ENCODE measurements at regions not wholly inside any gene's neighbourhood (a gene's known extent, or its start where the extent isn't known, plus 50 kb on each side); places are given as distances from the start of the nearest gene placed in this dataset.

GRCh38 chr5:120084543-120084870 lies 379.6 kb upstream of the PRR16 start:
- no peak for DNase-seq (ENCODE audit: low read depth)
- H3K4me3 ChIP-seq (ENCODE audit: low read depth, low read length), result no peak overlapping the region
- no peak for TF ChIP-seq POLR2A (IDR thresholded peaks at IDR 0.05; ENCODE audit: extremely low read depth, insufficient read length)
- no peak for TF ChIP-seq MYC (IDR thresholded peaks at IDR 0.05; ENCODE audit: low read depth, low read length)
- TF ChIP-seq MAX (IDR thresholded peaks at IDR 0.05; ENCODE audit: low read depth, low read length), result no peak
- TF ChIP-seq CTCF (IDR thresholded peaks at IDR 0.05; ENCODE audit: low read depth, low read length), result no peak

- H3K4me3 ChIP-seq (ENCODE audit: low read depth, low read length), result no peak overlapping the region
- no peak for DNase-seq (ENCODE audit: low read depth)
- TF ChIP-seq MAX (IDR thresholded peaks at IDR 0.05; ENCODE audit: low read depth, low read length), result no peak
- no peak for TF ChIP-seq MYC (IDR thresholded peaks at IDR 0.05; ENCODE audit: low read depth, low read length)
- TF ChIP-seq CTCF (IDR thresholded peaks at IDR 0.05; ENCODE audit: low read depth, low read length), result no peak
- TF ChIP-seq POLR2A (IDR thresholded peaks at IDR 0.05; ENCODE audit: extremely low read depth, insufficient read length), result no peak
Measured at GRCh38 chr5:120086081-120086480, 378.0 kb upstream of the PRR16 start.

- TF ChIP-seq POLR2A (IDR thresholded peaks at IDR 0.05; ENCODE audit: extremely low read depth, insufficient read length) (no peak), MAX (IDR thresholded peaks at IDR 0.05; ENCODE audit: low read depth, low read length) (no peak), CTCF (IDR thresholded peaks at IDR 0.05; ENCODE audit: low read depth, low read length) (no peak), MYC (IDR thresholded peaks at IDR 0.05; ENCODE audit: low read depth, low read length) (no peak)
- DNase-seq (ENCODE audit: low read depth), result no peak
- no peak overlapping the region for H3K4me3 ChIP-seq (ENCODE audit: low read depth, low read length)
Measured at GRCh38 chr5:120088412-120088811, 375.7 kb upstream of the PRR16 start.

GRCh38 chr5:120088836-120089235 lies 375.3 kb upstream of the PRR16 start:
- no peak overlapping the region for H3K4me3 ChIP-seq (ENCODE audit: low read depth, low read length)
- TF ChIP-seq CTCF (IDR thresholded peaks at IDR 0.05; ENCODE audit: low read depth, low read length) (no peak), MAX (IDR thresholded peaks at IDR 0.05; ENCODE audit: low read depth, low read length) (no peak), POLR2A (IDR thresholded peaks at IDR 0.05; ENCODE audit: extremely low read depth, insufficient read length) (no peak), MYC (IDR thresholded peaks at IDR 0.05; ENCODE audit: low read depth, low read length) (no peak)
- no peak for DNase-seq (ENCODE audit: low read depth)

GRCh38 chr5:120091376-120091948 lies 372.6 kb upstream of the PRR16 start:
- H3K4me3 ChIP-seq (ENCODE audit: low read depth, low read length), result no peak overlapping the region
- TF ChIP-seq CTCF (IDR thresholded peaks at IDR 0.05; ENCODE audit: low read depth, low read length) (no peak), POLR2A (IDR thresholded peaks at IDR 0.05; ENCODE audit: extremely low read depth, insufficient read length) (no peak), MYC (IDR thresholded peaks at IDR 0.05; ENCODE audit: low read depth, low read length) (no peak), MAX (IDR thresholded peaks at IDR 0.05; ENCODE audit: low read depth, low read length) (no peak)
- DNase-seq (ENCODE audit: low read depth), result no peak

All from NB4 (cell line).